Keratinocyte (primary cell): ENCODE measurements at regions not wholly inside any gene's neighbourhood (a gene's known extent, or its start where the extent isn't known, plus 50 kb on each side); places are given as distances from the start of the nearest gene placed in this dataset.

Experiments
- DNase-seq: peaks from one replicate; pipeline ENCODE4 v3.0.0-alpha.2; 2011; ENCODE audit warnings: low read depth, missing footprints, low spot score
- FAIRE-seq: peaks from 2 replicates; lab custom pipeline; 2011; peaks lifted over from hg19 to GRCh38; lab: Jason Lieb, UNC
- H2AFZ ChIP-seq: 2 replicates; pipeline ENCODE4 v1.6.0; 2012; ENCODE audit warnings: low read length, control low read depth, inconsistent platforms; ENCODE audit not compliant: control insufficient read depth
- H3K27ac ChIP-seq: 2 replicates; pipeline ENCODE4 v1.5.1; 2011; ENCODE audit warnings: low read length; ENCODE audit not compliant: control insufficient read depth, insufficient read depth
- H3K27me3 ChIP-seq: 3 replicates; pipeline ENCODE4 v1.6.0; 2011; ENCODE audit warnings: low read length; ENCODE audit not compliant: control insufficient read depth, insufficient read depth; ENCODE audit errors: extremely low read depth
- H3K36me3 ChIP-seq, 2 experiments: 2 replicates in 1 of 2; 3 replicates in 1 of 2; pipeline ENCODE4 v1.5.1; 2011; ENCODE audit warnings: low read length in 2 of 2, mild to moderate bottlenecking in 1 of 2; ENCODE audit not compliant: control insufficient read depth in 2 of 2, insufficient read depth in 2 of 2; ENCODE audit errors: extremely low read depth in 1 of 2
- H3K4me1 ChIP-seq: 3 replicates; pipeline ENCODE4 v1.5.1; 2011; ENCODE audit warnings: low read length; ENCODE audit not compliant: control insufficient read depth, insufficient read depth; ENCODE audit errors: extremely low read depth
- H3K4me2 ChIP-seq: 3 replicates; pipeline ENCODE4 v1.6.0; 2011; ENCODE audit warnings: low read depth, low read length; ENCODE audit not compliant: control insufficient read depth, insufficient read depth; ENCODE audit errors: extremely low read depth
- H3K4me3 ChIP-seq, 3 experiments: fragments of 200-600 bp in 1 of 3; sonication (generic) in 1 of 3; 2 replicates in 2 of 3; 3 replicates in 1 of 3; pipeline ENCODE4 v1.5.1; 2011 to 2016; ENCODE audit warnings: low read length in 3 of 3, mild to moderate bottlenecking in 3 of 3, control low read depth in 2 of 3, inconsistent platforms in 1 of 3, low read depth in 1 of 3, mixed read lengths in 1 of 3, mixed run types in 1 of 3, moderate library complexity in 1 of 3; ENCODE audit not compliant: control insufficient read depth in 2 of 3, insufficient read depth in 2 of 3; ENCODE audit errors: extremely low read depth in 1 of 3
- H3K79me2 ChIP-seq: 2 replicates; pipeline ENCODE4 v1.6.0; 2012; ENCODE audit warnings: low read length; ENCODE audit not compliant: control insufficient read depth, insufficient read depth
- H3K9ac ChIP-seq: 3 replicates; pipeline ENCODE4 v1.6.0; 2011; ENCODE audit warnings: low read length; ENCODE audit not compliant: control insufficient read depth, insufficient read depth; ENCODE audit errors: extremely low read depth
- H3K9me1 ChIP-seq: 3 replicates; pipeline ENCODE4 v1.6.0; 2011; ENCODE audit warnings: low read length; ENCODE audit not compliant: control insufficient read depth, insufficient read depth; ENCODE audit errors: extremely low read depth
- H3K9me3 ChIP-seq: 2 replicates; pipeline ENCODE4 v1.5.1; 2012; ENCODE audit warnings: low read depth, low read length; ENCODE audit not compliant: control insufficient read depth
- H4K20me1 ChIP-seq: 3 replicates; pipeline ENCODE4 v1.6.0; 2011; ENCODE audit warnings: low read length; ENCODE audit not compliant: control insufficient read depth, insufficient read depth; ENCODE audit errors: extremely low read depth
- EZH2 ChIP-seq: IDR thresholded peaks from one replicate; pipeline ENCODE4 v1.6.1; 2012; ENCODE audit warnings: inconsistent platforms, mild to moderate bottlenecking, low read length, moderate library complexity
- dilution Hi-C: fragments of 300-500 bp; cut with MboI; formaldehyde crosslinking; loops from one replicate; pipeline ENCODE4 v1.7.0; 2020; ENCODE audit warnings: low sequenced_read_pairs; ENCODE audit not compliant: extremely low pct_ligation_motif_present
- TF ChIP-seq, protein P1 (sequence below), 3 experiments: IDR thresholded peaks in 1 of 3; conservative IDR thresholded peaks in 1 of 3; optimal IDR thresholded peaks in 1 of 3; 2 replicates in 2 of 3; 3 replicates in 1 of 3; pipeline versions ENCODE3 to v1.5.1; 2011; ENCODE audit warnings: low read length in 3 of 3, mild to moderate bottlenecking in 3 of 3, moderate library complexity in 2 of 3, control low read depth in 1 of 3, inconsistent platforms in 1 of 3; ENCODE audit not compliant: insufficient read depth in 2 of 3; ENCODE audit errors: extremely low read depth in 1 of 3

DNA sequence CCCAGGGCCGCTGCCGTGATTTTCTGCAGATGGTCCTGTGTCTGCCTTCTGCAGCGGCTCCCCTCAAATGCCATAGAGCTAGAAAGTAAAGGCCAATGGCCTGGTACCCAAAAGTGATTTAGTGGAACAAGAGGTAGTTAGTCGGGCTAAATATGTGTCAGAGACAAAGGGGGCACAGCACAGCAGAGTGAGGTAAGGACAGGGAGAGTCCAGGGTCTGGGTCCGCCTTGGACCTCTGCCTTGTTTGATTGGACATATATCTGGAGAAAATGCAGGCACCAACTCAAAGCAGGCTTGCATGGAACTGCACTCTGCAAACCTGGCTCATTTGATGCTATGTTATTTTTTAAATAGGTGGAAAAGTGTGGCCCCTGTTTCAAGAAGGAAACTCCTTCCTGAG lies 249.6 kb upstream of the B3GAT1 start:
- Histone ChIP-seq H3K36me3 (no peaks in the 10 kb centered on the region), H3K27me3 (no peaks in the 10 kb centered on the region), H3K4me3 (no peak overlapping the region), H3K9me1 (no peaks in the 10 kb centered on the region), H3K4me1 (no peaks in the 10 kb centered on the region), H3K9me3 (peaks cover 3% of the 10 kb centered on the region), H3K79me2 (no peaks in the 10 kb centered on the region), H4K20me1 (no peaks in the 10 kb centered on the region), H3K27ac (no peak overlapping the region), H3K9ac (no peak overlapping the region), H2AFZ (no peak overlapping the region), H3K4me2 (no peak overlapping the region)
- dilution Hi-C loops, result no loop called here
- FAIRE-seq (no peak), DNase-seq (no peak)
- TF ChIP-seq, protein P1, sequence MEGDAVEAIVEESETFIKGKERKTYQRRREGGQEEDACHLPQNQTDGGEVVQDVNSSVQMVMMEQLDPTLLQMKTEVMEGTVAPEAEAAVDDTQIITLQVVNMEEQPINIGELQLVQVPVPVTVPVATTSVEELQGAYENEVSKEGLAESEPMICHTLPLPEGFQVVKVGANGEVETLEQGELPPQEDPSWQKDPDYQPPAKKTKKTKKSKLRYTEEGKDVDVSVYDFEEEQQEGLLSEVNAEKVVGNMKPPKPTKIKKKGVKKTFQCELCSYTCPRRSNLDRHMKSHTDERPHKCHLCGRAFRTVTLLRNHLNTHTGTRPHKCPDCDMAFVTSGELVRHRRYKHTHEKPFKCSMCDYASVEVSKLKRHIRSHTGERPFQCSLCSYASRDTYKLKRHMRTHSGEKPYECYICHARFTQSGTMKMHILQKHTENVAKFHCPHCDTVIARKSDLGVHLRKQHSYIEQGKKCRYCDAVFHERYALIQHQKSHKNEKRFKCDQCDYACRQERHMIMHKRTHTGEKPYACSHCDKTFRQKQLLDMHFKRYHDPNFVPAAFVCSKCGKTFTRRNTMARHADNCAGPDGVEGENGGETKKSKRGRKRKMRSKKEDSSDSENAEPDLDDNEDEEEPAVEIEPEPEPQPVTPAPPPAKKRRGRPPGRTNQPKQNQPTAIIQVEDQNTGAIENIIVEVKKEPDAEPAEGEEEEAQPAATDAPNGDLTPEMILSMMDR (optimal IDR thresholded peaks at IDR 0.05 in 1 of 3, IDR thresholded peaks at IDR 0.05 in 1 of 3, conservative IDR thresholded peaks at IDR 0.05 in 1 of 3; ENCODE audit: extremely low read depth in 1 of 3, insufficient read depth in 2 of 3, low read length in 3 of 3), result no peak
- TF ChIP-seq EZH2, result no peak

DNA sequence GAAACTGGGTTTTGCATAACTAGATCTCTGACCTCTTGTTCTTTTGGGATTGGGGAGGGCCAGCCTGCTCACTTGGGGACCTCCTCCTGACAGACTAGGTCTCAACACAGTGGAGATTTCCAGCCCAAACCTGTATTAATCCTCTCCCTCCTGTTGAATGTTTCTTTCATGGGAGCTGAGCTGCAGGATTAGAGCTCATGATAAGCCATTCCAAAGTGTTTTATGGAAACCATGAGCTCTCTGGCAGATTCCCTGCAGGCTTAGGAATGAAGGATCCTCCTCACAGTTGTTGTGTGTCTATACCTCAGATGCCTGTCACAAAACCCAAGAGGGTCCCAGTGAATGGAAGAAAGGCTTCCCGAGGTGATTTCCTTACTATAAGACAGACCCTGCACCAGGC lies 248.4 kb upstream of the B3GAT1 start:
- peaks cover 3% of the 10 kb centered on the region for H3K9me3 ChIP-seq
- FAIRE-seq, result no peak
- dilution Hi-C loops, result no loop called here

More for the DNA sequence above, 248.4 kb upstream of the B3GAT1 start:
- Histone ChIP-seq H2AFZ (no peak overlapping the region), H3K79me2 (no peaks in the 10 kb centered on the region), H3K27me3 (no peaks in the 10 kb centered on the region), H3K9me1 (no peaks in the 10 kb centered on the region), H3K36me3 (no peaks in the 10 kb centered on the region), H3K4me3 (no peak overlapping the region), H3K4me1 (no peaks in the 10 kb centered on the region), H3K4me2 (no peak overlapping the region), H3K27ac (no peak overlapping the region), H3K9ac (no peak overlapping the region), H4K20me1 (no peaks in the 10 kb centered on the region)
- DNase-seq, result no peak
- TF ChIP-seq, protein P1 (optimal IDR thresholded peaks at IDR 0.05 in 1 of 3, IDR thresholded peaks at IDR 0.05 in 1 of 3, conservative IDR thresholded peaks at IDR 0.05 in 1 of 3; ENCODE audit: extremely low read depth in 1 of 3, insufficient read depth in 2 of 3, low read length in 3 of 3), result no peak
- no peak for TF ChIP-seq EZH2
